ENCODE measurements at regions not wholly inside any gene's neighbourhood (a gene's known extent, or its start where the extent isn't known, plus 50 kb on each side); places are given as distances from the start of the nearest gene placed in this dataset.

DNA sequence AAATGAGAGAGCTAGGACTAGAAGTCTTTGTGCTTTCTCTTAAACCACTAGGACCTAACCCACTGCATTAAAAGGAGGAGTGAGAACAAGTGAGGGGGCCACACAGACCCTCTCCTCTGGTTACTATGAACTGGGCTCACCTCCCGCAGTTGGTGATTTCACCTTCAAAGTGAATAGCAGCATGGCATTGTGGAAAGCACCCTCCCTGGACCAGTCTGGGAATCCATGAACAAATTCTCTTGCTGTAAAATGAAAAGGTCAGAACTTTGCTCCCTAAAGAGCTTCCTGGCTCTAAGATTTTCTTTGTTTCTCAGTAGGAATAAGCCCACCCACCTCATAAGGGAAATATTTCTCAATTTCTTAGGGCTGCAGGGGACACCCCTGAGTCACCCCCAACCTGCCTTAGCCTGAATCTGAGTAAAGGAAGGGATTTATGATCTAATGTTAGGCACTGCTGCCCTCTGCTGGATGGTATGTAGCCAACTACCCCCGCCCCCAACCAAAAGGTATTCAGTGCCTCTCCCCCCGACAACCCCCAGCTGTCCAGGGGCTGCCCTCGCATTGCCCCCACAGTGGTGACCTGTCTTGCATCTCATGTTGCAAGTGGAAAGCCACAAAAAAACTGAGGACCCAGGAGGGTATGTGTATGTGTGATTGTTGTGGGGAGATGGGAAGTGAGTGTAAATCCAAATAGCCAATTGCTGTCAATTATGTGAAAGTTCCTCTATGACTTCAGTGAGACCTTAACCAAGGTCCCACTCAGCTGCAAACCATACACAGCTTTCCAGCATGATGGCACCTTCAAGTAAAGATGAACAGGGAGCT is 230.9 kb upstream of the SLC14A2 start:
- peak; percentile 60 for ATAC-seq
- H3K27me3 ChIP-seq (ENCODE audit: insufficient read depth, low read length), result no peaks in the 10 kb centered on the region
- TF ChIP-seq RAD21 (IDR thresholded peaks at IDR 0.05; ENCODE audit: low read depth) (peak; percentile 34), CBX3 (IDR thresholded peaks at IDR 0.05; ENCODE audit: low read depth) (no peak), ZFX (IDR thresholded peaks at IDR 0.05) (no peak), YY1 (IDR thresholded peaks at IDR 0.05; ENCODE audit: extremely low read depth, insufficient replicate concordance, low read depth, low read length) (no peak), JUND (IDR thresholded peaks at IDR 0.05) (no peak), SP1 (IDR thresholded peaks at IDR 0.05; ENCODE audit: low read depth) (no peak), ZNF274 (IDR thresholded peaks at IDR 0.05; ENCODE audit: low read depth, low read length) (no peak), EZH2phosphoT487 (IDR thresholded peaks at IDR 0.05; ENCODE audit: borderline replicate concordance) (no peak), POLR2AphosphoS5 (IDR thresholded peaks at IDR 0.05; ENCODE audit: low read depth, low read length) (no peak), ATF3 (IDR thresholded peaks at IDR 0.05) (no peak), EGR1 (IDR thresholded peaks at IDR 0.05; ENCODE audit: low read depth) (no peak)
- TF ChIP-seq, protein P1, sequence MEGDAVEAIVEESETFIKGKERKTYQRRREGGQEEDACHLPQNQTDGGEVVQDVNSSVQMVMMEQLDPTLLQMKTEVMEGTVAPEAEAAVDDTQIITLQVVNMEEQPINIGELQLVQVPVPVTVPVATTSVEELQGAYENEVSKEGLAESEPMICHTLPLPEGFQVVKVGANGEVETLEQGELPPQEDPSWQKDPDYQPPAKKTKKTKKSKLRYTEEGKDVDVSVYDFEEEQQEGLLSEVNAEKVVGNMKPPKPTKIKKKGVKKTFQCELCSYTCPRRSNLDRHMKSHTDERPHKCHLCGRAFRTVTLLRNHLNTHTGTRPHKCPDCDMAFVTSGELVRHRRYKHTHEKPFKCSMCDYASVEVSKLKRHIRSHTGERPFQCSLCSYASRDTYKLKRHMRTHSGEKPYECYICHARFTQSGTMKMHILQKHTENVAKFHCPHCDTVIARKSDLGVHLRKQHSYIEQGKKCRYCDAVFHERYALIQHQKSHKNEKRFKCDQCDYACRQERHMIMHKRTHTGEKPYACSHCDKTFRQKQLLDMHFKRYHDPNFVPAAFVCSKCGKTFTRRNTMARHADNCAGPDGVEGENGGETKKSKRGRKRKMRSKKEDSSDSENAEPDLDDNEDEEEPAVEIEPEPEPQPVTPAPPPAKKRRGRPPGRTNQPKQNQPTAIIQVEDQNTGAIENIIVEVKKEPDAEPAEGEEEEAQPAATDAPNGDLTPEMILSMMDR (IDR thresholded peaks at IDR 0.05 in 2 of 3, conservative IDR thresholded peaks at IDR 0.05 in 1 of 3; ENCODE audit: borderline replicate concordance in 1 of 3, insufficient read depth in 1 of 3, low read depth in 2 of 3, low read length in 2 of 3), result peak in 2 of 3 experiments; percentile 49 to 70; a peak in 4 of 6 replicates
- TF ChIP-seq, protein P2, sequence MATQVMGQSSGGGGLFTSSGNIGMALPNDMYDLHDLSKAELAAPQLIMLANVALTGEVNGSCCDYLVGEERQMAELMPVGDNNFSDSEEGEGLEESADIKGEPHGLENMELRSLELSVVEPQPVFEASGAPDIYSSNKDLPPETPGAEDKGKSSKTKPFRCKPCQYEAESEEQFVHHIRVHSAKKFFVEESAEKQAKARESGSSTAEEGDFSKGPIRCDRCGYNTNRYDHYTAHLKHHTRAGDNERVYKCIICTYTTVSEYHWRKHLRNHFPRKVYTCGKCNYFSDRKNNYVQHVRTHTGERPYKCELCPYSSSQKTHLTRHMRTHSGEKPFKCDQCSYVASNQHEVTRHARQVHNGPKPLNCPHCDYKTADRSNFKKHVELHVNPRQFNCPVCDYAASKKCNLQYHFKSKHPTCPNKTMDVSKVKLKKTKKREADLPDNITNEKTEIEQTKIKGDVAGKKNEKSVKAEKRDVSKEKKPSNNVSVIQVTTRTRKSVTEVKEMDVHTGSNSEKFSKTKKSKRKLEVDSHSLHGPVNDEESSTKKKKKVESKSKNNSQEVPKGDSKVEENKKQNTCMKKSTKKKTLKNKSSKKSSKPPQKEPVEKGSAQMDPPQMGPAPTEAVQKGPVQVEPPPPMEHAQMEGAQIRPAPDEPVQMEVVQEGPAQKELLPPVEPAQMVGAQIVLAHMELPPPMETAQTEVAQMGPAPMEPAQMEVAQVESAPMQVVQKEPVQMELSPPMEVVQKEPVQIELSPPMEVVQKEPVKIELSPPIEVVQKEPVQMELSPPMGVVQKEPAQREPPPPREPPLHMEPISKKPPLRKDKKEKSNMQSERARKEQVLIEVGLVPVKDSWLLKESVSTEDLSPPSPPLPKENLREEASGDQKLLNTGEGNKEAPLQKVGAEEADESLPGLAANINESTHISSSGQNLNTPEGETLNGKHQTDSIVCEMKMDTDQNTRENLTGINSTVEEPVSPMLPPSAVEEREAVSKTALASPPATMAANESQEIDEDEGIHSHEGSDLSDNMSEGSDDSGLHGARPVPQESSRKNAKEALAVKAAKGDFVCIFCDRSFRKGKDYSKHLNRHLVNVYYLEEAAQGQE (IDR thresholded peaks at IDR 0.05; ENCODE audit: low read depth), result no peak
- CTCF ChIA-PET, result interaction anchor here (0.6 to 0.7 kb wide), 2 partner anchors 446 to 1258 kb away, joined by 3 read pairs; no protein-coding TSS in a partner anchor
- intact Hi-C loops (cut with micrococcal nuclease), result loop anchor here (2.0 kb wide), 1 partner anchor 110 kb away; no protein-coding TSS in a partner anchor
- POLR2A ChIA-PET, result no interaction called here
- H3K27ac ChIP-seq (ENCODE audit: low read depth, low read length), result no peak overlapping the region
- H3K9me3 ChIP-seq (ENCODE audit: control insufficient read depth in 1 of 2, insufficient read depth in 1 of 2, low read depth in 1 of 2, low read length in 2 of 2), result no peaks in the 10 kb centered on the region; a peak in 1 of 4 replicates
- no peak overlapping the region for H2AFZ ChIP-seq (ENCODE audit: low read depth, low read length, poor library complexity, severe bottlenecking)
- no TSS peak for BruUV-seq (replicated peaks)
- H3K36me3 ChIP-seq (ENCODE audit: control insufficient read depth in 1 of 2, insufficient read depth in 2 of 2, low read length in 2 of 2), result no peaks in the 10 kb centered on the region
- DNase-seq (ENCODE audit: low read depth, low spot score), result peak; percentile 16
- H4K20me1 ChIP-seq (ENCODE audit: insufficient read depth), result no peaks in the 10 kb centered on the region
- no peak overlapping the region for H3K4me2 ChIP-seq (ENCODE audit: low read length)
- no peaks in the 10 kb centered on the region for H3K79me2 ChIP-seq (ENCODE audit: insufficient read depth, low read length)
- no peaks in the 10 kb centered on the region for H3K9me2 ChIP-seq (ENCODE audit: insufficient read depth)
- RAD21 ChIA-PET (ENCODE audit: low non-redundant PET in 1 of 2, low total read pairs in 2 of 2, uncharacterized antibody in 2 of 2, unreplicated experiment in 2 of 2), result interaction anchor here in 1 of 2 experiments (0.6 kb wide), 1 partner anchor 1042 kb away, joined by 3 read pairs; no protein-coding TSS in a partner anchor
- no peaks in the 10 kb centered on the region for H3K4me1 ChIP-seq (ENCODE audit: control insufficient read depth in 1 of 2, insufficient read depth in 2 of 2, low read length in 2 of 2)
- no peak overlapping the region for H3K4me3 ChIP-seq (replicated peaks in 1 of 2; ENCODE audit: low read depth in 1 of 2, low read length in 2 of 2)
- no peak overlapping the region for H3K9ac ChIP-seq (ENCODE audit: low read length)
